Right lobe of liver (tissue), 4 donors: ENCODE measurements at regions not wholly inside any gene's neighbourhood (a gene's known extent, or its start where the extent isn't known, plus 50 kb on each side); places are given as distances from the start of the nearest gene placed in this dataset.
A peak's percentile ranks its signal among the peaks of the same experiment; 100 is the strongest.

Experiments used
- POLR2A ChIP-seq: fragments of 450-650 bp; IDR thresholded peaks from one replicate; pipeline ENCODE4 v1.6.1; 2017; ENCODE audit warnings: antibody characterized with exemption, mild to moderate bottlenecking
- TF ChIP-seq, protein P1 (sequence below), 4 donors: fragments of 200-600 bp in 3 of 4; fragments of 450-650 bp in 1 of 4; IDR thresholded peaks; one replicate each; pipeline versions ENCODE4 v1.5.1 to v1.8.0; 2016 to 2022; ENCODE audit warnings: antibody characterized with exemption in 4 of 4, mild to moderate bottlenecking in 2 of 4
- donor health status: DM: no; HTN: no; CAD: no.
- donor health status: DM: no; HTN: no; CAD: no.
- donor health status: DM: no; HTN: yes; CAD: no.

DNA sequence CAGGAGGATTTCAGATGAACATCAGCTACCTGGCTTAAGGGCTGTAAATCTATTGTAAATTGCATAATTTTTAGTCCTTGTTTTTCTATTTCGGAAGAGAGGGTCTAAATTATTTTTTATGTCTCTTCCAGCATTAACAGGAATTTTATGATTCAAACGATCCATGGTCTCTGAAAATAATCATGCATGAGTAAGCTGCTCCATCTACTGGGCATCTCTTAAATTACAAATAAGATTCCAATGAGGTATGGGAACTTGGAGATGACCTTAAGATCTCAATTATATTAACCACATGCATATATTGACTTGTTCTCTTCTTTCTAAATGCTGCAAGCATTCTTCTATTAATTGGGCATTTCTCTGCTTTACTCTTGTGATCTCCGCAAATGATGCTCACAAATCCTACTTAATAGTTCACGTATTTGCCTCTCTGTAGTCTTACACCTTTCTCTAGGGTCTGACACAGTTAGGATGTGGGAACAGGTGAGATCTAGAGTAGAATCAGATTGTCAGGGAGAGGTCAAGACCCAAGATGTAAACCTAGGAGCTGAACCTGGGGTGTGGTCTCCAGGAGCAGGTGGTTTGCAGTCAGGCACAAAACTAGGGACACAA is 86.9 kb downstream of the NUDT12 start:
- TF ChIP-seq POLR2A = no peak
- TF ChIP-seq, protein P1, sequence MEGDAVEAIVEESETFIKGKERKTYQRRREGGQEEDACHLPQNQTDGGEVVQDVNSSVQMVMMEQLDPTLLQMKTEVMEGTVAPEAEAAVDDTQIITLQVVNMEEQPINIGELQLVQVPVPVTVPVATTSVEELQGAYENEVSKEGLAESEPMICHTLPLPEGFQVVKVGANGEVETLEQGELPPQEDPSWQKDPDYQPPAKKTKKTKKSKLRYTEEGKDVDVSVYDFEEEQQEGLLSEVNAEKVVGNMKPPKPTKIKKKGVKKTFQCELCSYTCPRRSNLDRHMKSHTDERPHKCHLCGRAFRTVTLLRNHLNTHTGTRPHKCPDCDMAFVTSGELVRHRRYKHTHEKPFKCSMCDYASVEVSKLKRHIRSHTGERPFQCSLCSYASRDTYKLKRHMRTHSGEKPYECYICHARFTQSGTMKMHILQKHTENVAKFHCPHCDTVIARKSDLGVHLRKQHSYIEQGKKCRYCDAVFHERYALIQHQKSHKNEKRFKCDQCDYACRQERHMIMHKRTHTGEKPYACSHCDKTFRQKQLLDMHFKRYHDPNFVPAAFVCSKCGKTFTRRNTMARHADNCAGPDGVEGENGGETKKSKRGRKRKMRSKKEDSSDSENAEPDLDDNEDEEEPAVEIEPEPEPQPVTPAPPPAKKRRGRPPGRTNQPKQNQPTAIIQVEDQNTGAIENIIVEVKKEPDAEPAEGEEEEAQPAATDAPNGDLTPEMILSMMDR (IDR thresholded peaks at IDR 0.05) = peak; percentile 60 to 72 (median 65)
